C4-2B (cell line): ENCODE measurements at regions not wholly inside any gene's neighbourhood (a gene's known extent, or its start where the extent isn't known, plus 50 kb on each side); places are given as distances from the start of the nearest gene placed in this dataset.

ENCODE experiments used
- CTCF ChIP-seq: fragments of 450-650 bp; conservative IDR thresholded peaks from 2 replicates; pipeline ENCODE4 v1.5.1; 2017; ENCODE audit warnings: mild to moderate bottlenecking
- ZFX ChIP-seq: fragments of 450-650 bp; IDR thresholded peaks from 2 replicates; pipeline ENCODE4 v1.6.1; 2017

GRCh38 chr10:111392159-111392558 is 315.3 kb downstream of the ADRA2A start:
- no peak for TF ChIP-seq CTCF
- TF ChIP-seq ZFX, result no peak
